SK-N-SH (cell line): ENCODE measurements at regions not wholly inside any gene's neighbourhood (a gene's known extent, or its start where the extent isn't known, plus 50 kb on each side); places are given as distances from the start of the nearest gene placed in this dataset.
"Not testable (repeated sequence)": the region's sequence is repeated elsewhere in the genome, so short reads cannot be mapped to it uniquely, and the experiment has no call there.

Experiments
- CTCF ChIA-PET: fragments of 300-600, 350-600 bp; formaldehyde crosslinking; extraction: SDS; loops from one replicate; lab custom pipeline; 2021; lab: Yijun Ruan, JAX
- POLR2A ChIA-PET: fragments of 350-600 bp; sonication (Branson Sonifier 250); formaldehyde crosslinking; extraction: SDS; loops from one replicate; lab custom pipeline; 2020; ENCODE audit warnings: antibody characterized with exemption, inconsistent platforms; lab: Yijun Ruan, JAX
- DNase-seq: peaks from one replicate; pipeline ENCODE4 v3.0.0; 2012
- H2AFZ ChIP-seq: fragments of 200-600 bp; sonication (generic); 2 replicates; pipeline ENCODE4 v1.8.1; 2016; ENCODE audit warnings: antibody characterized with exemption, mild to moderate bottlenecking, low read depth
- H3F3A ChIP-seq: fragments of 200-600 bp; sonication (generic); replicated peaks from 2 replicates; pipeline ENCODE3; 2016; ENCODE audit warnings: antibody characterized with exemption, mild to moderate bottlenecking; ENCODE audit not compliant: insufficient read depth
- H3K27ac ChIP-seq, 2 experiments: fragments of 200-500 bp in 1 of 2; fragments of 200-600 bp in 1 of 2; sonication (Bioruptor generic) in 1 of 2; sonication (generic), shearing (Covaris generic) in 1 of 2; 2 replicates each; pipeline versions ENCODE4 v1.5.1 to v1.6.1; 2014 to 2016; ENCODE audit warnings: low read depth in 2 of 2, inconsistent platforms in 1 of 2, low read length in 1 of 2, mild to moderate bottlenecking in 1 of 2, mixed read lengths in 1 of 2
- H3K27me3 ChIP-seq: fragments of 200-600 bp; sonication (generic), shearing (Covaris generic); 2 replicates; pipeline ENCODE4 v1.6.1; 2016; ENCODE audit warnings: mixed run types; ENCODE audit not compliant: insufficient read depth
- H3K36me3 ChIP-seq, 2 experiments: fragments of 200-500 bp in 1 of 2; fragments of 200-600 bp in 1 of 2; sonication (Bioruptor generic) in 1 of 2; sonication (generic) in 1 of 2; replicated peaks in 1 of 2; 2 replicates each; pipeline versions ENCODE3 to v1.5.1; 2014 to 2016; ENCODE audit warnings: low read length in 1 of 2, mild to moderate bottlenecking in 1 of 2; ENCODE audit not compliant: insufficient read depth in 2 of 2, control insufficient read depth in 1 of 2
- H3K4me1 ChIP-seq, 2 experiments: fragments of 200-500 bp in 1 of 2; fragments of 200-600 bp in 1 of 2; sonication (Bioruptor generic) in 1 of 2; sonication (generic), shearing (Covaris generic) in 1 of 2; 2 replicates each; pipeline versions ENCODE4 v1.5.1 to v1.6.1; 2014 to 2016; ENCODE audit warnings: low read depth in 1 of 2, low read length in 1 of 2, mixed run types in 1 of 2; ENCODE audit not compliant: insufficient read depth in 2 of 2, control insufficient read depth in 1 of 2
- H3K4me2 ChIP-seq: fragments of 200-600 bp; sonication (generic), shearing (Covaris generic); 2 replicates; pipeline ENCODE4 v1.6.1; 2017; ENCODE audit warnings: mixed run types
- H3K4me3 ChIP-seq, 2 experiments: fragments of 200-500 bp in 1 of 2; fragments of 200-600 bp in 1 of 2; sonication (Bioruptor generic) in 1 of 2; sonication (generic), shearing (Covaris generic) in 1 of 2; 2 replicates each; pipeline versions ENCODE4 v1.5.1 to v1.8.1; 2014 to 2016; ENCODE audit warnings: low read depth in 2 of 2, inconsistent platforms in 1 of 2, low read length in 1 of 2, mild to moderate bottlenecking in 1 of 2, mixed read lengths in 1 of 2, moderate library complexity in 1 of 2
- H3K79me2 ChIP-seq: fragments of 200-600 bp; sonication (generic); 2 replicates; pipeline ENCODE4 v1.8.1; 2017; ENCODE audit warnings: mild to moderate bottlenecking; ENCODE audit not compliant: insufficient read depth
- H3K9ac ChIP-seq: fragments of 200-600 bp; sonication (generic); 2 replicates; pipeline ENCODE4 v1.6.1; 2017; ENCODE audit warnings: mixed run types
- H3K9me2 ChIP-seq: fragments of 200-600 bp; sonication (generic); 2 replicates; pipeline ENCODE4 v1.6.1; 2017; ENCODE audit warnings: mixed run types
- H3K9me3 ChIP-seq: fragments of 200-600 bp; sonication (generic); 2 replicates; pipeline ENCODE4 v1.6.1; 2017; ENCODE audit warnings: mixed run types, mild to moderate bottlenecking, moderate library complexity
- H4K20me1 ChIP-seq: fragments of 200-600 bp; sonication (generic); 2 replicates; pipeline ENCODE4 v1.6.1; 2017; ENCODE audit warnings: mild to moderate bottlenecking, mixed run types; ENCODE audit not compliant: insufficient read depth
- CHD2 ChIP-seq: fragments of 150-350 bp; IDR thresholded peaks from 2 replicates; pipeline ENCODE4 v1.6.1; 2018; ENCODE audit warnings: low read length; ENCODE audit not compliant: partially characterized antibody
- ELF1 ChIP-seq: IDR thresholded peaks from 2 replicates; pipeline ENCODE4 v1.4.0; 2012
- EP300 ChIP-seq, 2 experiments: IDR thresholded peaks; 2 replicates each; pipeline versions ENCODE4 v1.4.0 to v1.6.1; 2012; ENCODE audit warnings: borderline replicate concordance in 1 of 2, low read depth in 1 of 2, low read length in 1 of 2
- FOSL2 ChIP-seq: IDR thresholded peaks from 2 replicates; pipeline ENCODE4 v1.4.0; 2012; ENCODE audit warnings: low read depth, mild to moderate bottlenecking, moderate library complexity, borderline replicate concordance
- FOXJ3 ChIP-seq: sonication (generic); formaldehyde crosslinking; IDR thresholded peaks from 2 replicates; pipeline ENCODE4 v1.5.1; 2020; ENCODE audit warnings: mild to moderate bottlenecking, missing genetic modification reagents
- FOXM1 ChIP-seq: IDR thresholded peaks from 2 replicates; pipeline ENCODE4 v1.4.0; 2012; ENCODE audit warnings: low read depth, mild to moderate bottlenecking
- GABPA ChIP-seq: IDR thresholded peaks from 2 replicates; pipeline ENCODE4 v1.4.0; 2012; ENCODE audit warnings: low read depth, mild to moderate bottlenecking
- IRF3 ChIP-seq: fragments of 150-350 bp; IDR thresholded peaks from 2 replicates; pipeline ENCODE4 v1.6.1; 2016; ENCODE audit warnings: mild to moderate bottlenecking, low read depth, low read length
- MEF2A ChIP-seq: IDR thresholded peaks from 2 replicates; pipeline ENCODE4 v1.4.0; 2012; ENCODE audit warnings: low read depth, borderline replicate concordance
- MXI1 ChIP-seq: IDR thresholded peaks from 2 replicates; pipeline ENCODE4 v1.6.1; 2012; ENCODE audit warnings: mild to moderate bottlenecking, low read depth, low read length, improper control_type of control experiment
- NRF1 ChIP-seq: IDR thresholded peaks from 2 replicates; pipeline ENCODE4 v1.6.1; 2012; ENCODE audit warnings: low read depth, mild to moderate bottlenecking, low read length
- POLR2AphosphoS5 ChIP-seq: IDR thresholded peaks from 2 replicates; pipeline ENCODE4 v1.6.1; 2012; ENCODE audit warnings: low read depth, low read length
- RCOR1 ChIP-seq: fragments of 150-350 bp; IDR thresholded peaks from 2 replicates; pipeline ENCODE4 v1.6.1; 2017; ENCODE audit warnings: antibody characterized with exemption, low read length
- RFX5 ChIP-seq: IDR thresholded peaks from 2 replicates; pipeline ENCODE4 v1.6.1; 2012; ENCODE audit warnings: mild to moderate bottlenecking, improper control_type of control experiment, low read length
- RXRA ChIP-seq: IDR thresholded peaks from 2 replicates; pipeline ENCODE4 v1.4.0; 2012; ENCODE audit warnings: low read depth, mild to moderate bottlenecking, borderline replicate concordance
- SIN3A ChIP-seq: IDR thresholded peaks from 2 replicates; pipeline ENCODE4 v1.6.1; 2012; ENCODE audit warnings: low read depth, mild to moderate bottlenecking, low read length, moderate library complexity, borderline replicate concordance
- TCF12 ChIP-seq: IDR thresholded peaks from 2 replicates; pipeline ENCODE4 v1.4.0; 2012
- TEAD4 ChIP-seq: IDR thresholded peaks from 2 replicates; pipeline ENCODE4 v1.4.0; 2012; ENCODE audit warnings: mild to moderate bottlenecking, borderline replicate concordance; ENCODE audit not compliant: insufficient read depth
- USF1 ChIP-seq: IDR thresholded peaks from 2 replicates; pipeline ENCODE4 v1.4.0; 2012; ENCODE audit warnings: low read depth, borderline replicate concordance
- USF2 ChIP-seq: fragments of 150-350 bp; IDR thresholded peaks from 2 replicates; pipeline ENCODE4 v1.6.1; 2017; ENCODE audit warnings: antibody characterized with exemption, low read length, low read depth, borderline replicate concordance
- YY1 ChIP-seq: IDR thresholded peaks from 2 replicates; pipeline ENCODE4 v1.4.0; 2012; ENCODE audit warnings: low read depth, mild to moderate bottlenecking
- WGBS: methylation state at CpG from one replicate; pipeline ENCODE4 v1.1.6; 2017; ENCODE audit warnings: low lambda C conversion rate; 5-methylcytosine and 5-hydroxymethylcytosine counted together

GRCh38 chr13:90055121-90055520, 1292.4 kb upstream of the MIR17HG start:
- no peak for TF ChIP-seq FOXM1
- TF ChIP-seq YY1: no peak
- no peak for TF ChIP-seq GABPA
- no peak for TF ChIP-seq TEAD4
- TF ChIP-seq CHD2: no peak
- no peak for TF ChIP-seq MEF2A
- TF ChIP-seq FOXJ3: no peak
- no peak for TF ChIP-seq RXRA
- no peak for TF ChIP-seq ELF1
- Histone ChIP-seq H3K27me3 (no peaks in the 10 kb centered on the region), H3K4me2 (no peak overlapping the region), H2AFZ (no peak overlapping the region), H3K4me3 (no peak overlapping the region), H3F3A (no peaks in the 10 kb centered on the region), H3K79me2 (no peaks in the 10 kb centered on the region), H3K9me3 (no peaks in the 10 kb centered on the region), H3K4me1 (no peaks in the 10 kb centered on the region), H3K9ac (no peak overlapping the region), H4K20me1 (no peaks in the 10 kb centered on the region), H3K36me3 (no peaks in the 10 kb centered on the region), H3K27ac (no peak overlapping the region), H3K9me2 (no peaks in the 10 kb centered on the region)
- ChIA-PET POLR2A (no interaction called here), CTCF (interaction anchor here (1.2 kb wide), 1 partner anchor 10 kb away, joined by 3 read pairs; no protein-coding TSS in a partner anchor)
- WGBS: 41% methylated on average over 3 of the region's 3 CpGs
- DNase-seq: no peak

GRCh38 chr13:90055760-90056159, 1291.7 kb upstream of the MIR17HG start:
- Histone ChIP-seq H3F3A (no peaks in the 10 kb centered on the region), H3K9ac (no peak overlapping the region), H3K9me2 (no peaks in the 10 kb centered on the region), H3K27me3 (no peaks in the 10 kb centered on the region), H2AFZ (no peak overlapping the region), H3K36me3 (no peaks in the 10 kb centered on the region), H3K27ac (no peak overlapping the region), H3K9me3 (no peaks in the 10 kb centered on the region), H3K4me2 (no peak overlapping the region), H3K79me2 (no peaks in the 10 kb centered on the region), H4K20me1 (no peaks in the 10 kb centered on the region), H3K4me3 (no peak overlapping the region), H3K4me1 (no peaks in the 10 kb centered on the region)
- TF ChIP-seq POLR2AphosphoS5 (no peak), MXI1 (no peak), USF1 (no peak), RCOR1 (no peak), FOXJ3 (no peak), EP300 (IDR thresholded peaks at IDR 0.05; ENCODE audit: borderline replicate concordance in 1 of 2, low read depth in 1 of 2, low read length in 1 of 2) (no peak), RXRA (no peak), FOSL2 (no peak), TEAD4 (no peak), RFX5 (no peak), GABPA (no peak), SIN3A (no peak), TCF12 (no peak), USF2 (no peak), IRF3 (no peak), NRF1 (no peak), YY1 (no peak)
- ChIA-PET CTCF (no interaction called here), POLR2A (no interaction called here)
- no peak for DNase-seq

- POLR2A ChIA-PET, H3K4me2 ChIP-seq, H3K9ac ChIP-seq, H3K4me1 ChIP-seq, H3K36me3 ChIP-seq, DNase-seq, H3K9me3 ChIP-seq, H4K20me1 ChIP-seq, H3K4me3 ChIP-seq, H3K79me2 ChIP-seq, H3K9me2 ChIP-seq, H3K27ac ChIP-seq, H3K27me3 ChIP-seq, H3F3A ChIP-seq, CTCF ChIA-PET, H2AFZ ChIP-seq: not testable (repeated sequence)
These were observed 1283.3 kb upstream of the MIR17HG start for GRCh38 chr13:90064226-90064625.
